ENCODE measurements at regions not wholly inside any gene's neighbourhood (a gene's known extent, or its start where the extent isn't known, plus 50 kb on each side); places are given as distances from the start of the nearest gene placed in this dataset.

DNA sequence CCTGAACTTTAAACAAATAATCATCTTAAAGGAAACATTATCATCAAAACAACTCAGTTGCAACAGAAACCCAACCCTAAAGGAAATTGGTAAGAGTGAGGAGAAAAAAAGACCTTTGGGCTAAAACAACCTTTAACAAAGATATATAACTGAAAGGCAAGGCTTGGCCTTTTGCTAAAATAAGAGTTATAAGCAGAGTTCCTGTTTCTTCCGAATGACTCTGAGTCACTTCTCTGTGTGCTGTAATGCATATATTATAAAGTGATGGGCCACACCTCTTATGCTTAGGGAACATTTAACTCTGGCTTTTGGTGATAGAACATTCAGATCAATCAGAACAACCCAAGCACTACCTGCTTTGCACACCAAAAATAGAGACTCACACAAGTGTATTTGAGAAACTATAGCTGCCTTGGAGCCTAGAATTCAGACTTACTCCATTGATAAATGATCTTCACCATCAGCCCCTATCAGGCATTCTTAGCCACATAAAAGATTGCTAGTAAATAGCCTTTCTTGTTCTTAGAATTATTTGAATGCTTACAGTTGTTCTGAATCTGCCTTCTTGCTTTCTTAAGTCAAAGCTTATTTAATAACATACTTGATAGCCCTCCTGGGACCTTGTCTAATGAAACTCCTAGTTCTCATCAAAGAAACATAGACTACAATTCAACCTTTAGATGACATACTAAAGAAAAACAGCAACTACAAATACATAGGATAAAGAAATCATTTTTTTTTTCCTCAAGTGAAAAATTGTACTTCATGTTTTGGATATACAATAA lies 294.2 kb upstream of the SEMA6D start:
- no peak overlapping the region for H3K4me3 ChIP-seq
- TF ChIP-seq, protein P1, sequence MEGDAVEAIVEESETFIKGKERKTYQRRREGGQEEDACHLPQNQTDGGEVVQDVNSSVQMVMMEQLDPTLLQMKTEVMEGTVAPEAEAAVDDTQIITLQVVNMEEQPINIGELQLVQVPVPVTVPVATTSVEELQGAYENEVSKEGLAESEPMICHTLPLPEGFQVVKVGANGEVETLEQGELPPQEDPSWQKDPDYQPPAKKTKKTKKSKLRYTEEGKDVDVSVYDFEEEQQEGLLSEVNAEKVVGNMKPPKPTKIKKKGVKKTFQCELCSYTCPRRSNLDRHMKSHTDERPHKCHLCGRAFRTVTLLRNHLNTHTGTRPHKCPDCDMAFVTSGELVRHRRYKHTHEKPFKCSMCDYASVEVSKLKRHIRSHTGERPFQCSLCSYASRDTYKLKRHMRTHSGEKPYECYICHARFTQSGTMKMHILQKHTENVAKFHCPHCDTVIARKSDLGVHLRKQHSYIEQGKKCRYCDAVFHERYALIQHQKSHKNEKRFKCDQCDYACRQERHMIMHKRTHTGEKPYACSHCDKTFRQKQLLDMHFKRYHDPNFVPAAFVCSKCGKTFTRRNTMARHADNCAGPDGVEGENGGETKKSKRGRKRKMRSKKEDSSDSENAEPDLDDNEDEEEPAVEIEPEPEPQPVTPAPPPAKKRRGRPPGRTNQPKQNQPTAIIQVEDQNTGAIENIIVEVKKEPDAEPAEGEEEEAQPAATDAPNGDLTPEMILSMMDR (IDR thresholded peaks at IDR 0.05) = no peak
- no peak for DNase-seq
- no peaks in the 10 kb centered on the region for H3K4me1 ChIP-seq
- no peak overlapping the region for H3K27ac ChIP-seq
- no peaks in the 10 kb centered on the region for H3K27me3 ChIP-seq
- H3K36me3 ChIP-seq = no peaks in the 10 kb centered on the region
- H3K9me3 ChIP-seq = no peaks in the 10 kb centered on the region
- H3K9ac ChIP-seq (ENCODE audit: low read depth in 2 of 2, low read length in 2 of 2) = no peak overlapping the region
- intact Hi-C loops (cut with DNase I) = no loop called here

DNA sequence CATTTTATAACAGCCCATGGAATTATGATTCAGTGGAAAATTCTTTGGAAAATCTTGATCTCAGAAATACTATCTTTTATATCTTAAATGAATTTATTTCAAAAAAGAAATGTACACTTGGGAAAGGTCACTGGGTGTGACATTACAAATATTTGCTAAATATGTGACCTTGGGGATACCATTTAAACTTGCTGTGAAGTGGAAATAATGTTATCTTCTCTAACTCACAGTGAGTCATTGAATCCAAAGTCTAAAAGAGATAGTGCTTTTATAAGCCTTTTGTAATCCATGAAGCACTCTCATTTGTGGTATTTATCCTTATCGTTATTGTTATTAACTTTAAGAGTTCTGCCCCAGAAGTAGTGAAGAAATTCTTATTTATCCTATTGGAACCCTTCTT lies 289.8 kb upstream of the SEMA6D start:
- no peaks in the 10 kb centered on the region for H3K9me3 ChIP-seq
- no peaks in the 10 kb centered on the region for H3K27me3 ChIP-seq
- TF ChIP-seq, protein P1 (IDR thresholded peaks at IDR 0.05) = no peak
- no peak overlapping the region for H3K4me3 ChIP-seq
- no peaks in the 10 kb centered on the region for H3K36me3 ChIP-seq
- intact Hi-C loops (cut with DNase I) = no loop called here
- DNase-seq = no peak
- no peaks in the 10 kb centered on the region for H3K4me1 ChIP-seq
- H3K27ac ChIP-seq = no peak overlapping the region
- no peak overlapping the region for H3K9ac ChIP-seq (ENCODE audit: low read depth in 2 of 2, low read length in 2 of 2)

DNA sequence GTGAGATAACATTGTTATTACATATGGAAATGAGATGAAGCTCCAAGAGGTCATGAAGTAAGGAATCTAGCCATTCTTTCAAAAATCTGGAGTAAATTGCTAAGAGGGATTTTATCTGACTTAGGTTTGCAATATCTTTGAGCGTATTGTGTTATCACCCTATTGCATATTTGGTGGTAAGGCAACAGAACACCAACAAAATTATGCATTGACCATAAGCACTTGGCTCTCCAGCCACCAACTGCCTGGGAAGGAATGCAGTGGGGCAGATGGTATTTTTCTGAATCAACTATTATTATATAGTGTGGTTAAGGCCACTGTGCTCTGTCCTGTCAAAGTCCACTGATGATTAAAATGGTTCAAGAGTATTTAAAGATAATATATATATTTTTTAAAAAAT lies 287.9 kb upstream of the SEMA6D start:
- DNase-seq = no peak
- TF ChIP-seq, protein P1 (IDR thresholded peaks at IDR 0.05) = no peak
- intact Hi-C loops (cut with DNase I) = no loop called here

DNA sequence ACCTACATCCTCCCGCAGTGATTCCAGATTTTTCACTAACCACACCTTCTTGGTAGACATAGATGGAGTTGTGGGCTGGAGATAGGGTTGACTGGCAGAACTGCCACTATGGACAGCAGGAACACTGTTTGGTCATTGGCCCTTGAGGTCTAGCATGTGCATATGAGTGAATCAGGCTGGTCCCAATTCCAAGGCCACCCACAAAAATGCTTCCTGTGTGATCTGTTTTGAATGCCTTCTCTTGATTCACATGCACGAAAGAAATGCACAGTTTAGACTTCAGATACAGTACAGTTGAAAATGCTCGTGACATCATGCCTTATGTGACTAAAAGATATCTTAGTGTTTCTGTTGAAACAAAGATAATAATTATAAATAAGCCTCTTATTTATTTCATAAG lies 285.8 kb upstream of the SEMA6D start:
- intact Hi-C loops (cut with DNase I) = no loop called here
- no peak for DNase-seq
- no peak overlapping the region for H3K9ac ChIP-seq (ENCODE audit: low read depth in 2 of 2, low read length in 2 of 2)
- no peaks in the 10 kb centered on the region for H3K27me3 ChIP-seq
- no peaks in the 10 kb centered on the region for H3K9me3 ChIP-seq
- H3K27ac ChIP-seq = no peak overlapping the region
- no peak overlapping the region for H3K4me3 ChIP-seq
- H3K36me3 ChIP-seq = no peaks in the 10 kb centered on the region
- TF ChIP-seq, protein P1 (IDR thresholded peaks at IDR 0.05) = no peak
- H3K4me1 ChIP-seq = no peaks in the 10 kb centered on the region

More for the DNA sequence above, 287.9 kb upstream of the SEMA6D start:
- Histone ChIP-seq H3K4me1 (no peaks in the 10 kb centered on the region), H3K9ac (ENCODE audit: low read depth in 2 of 2, low read length in 2 of 2) (no peak overlapping the region), H3K27ac (no peak overlapping the region), H3K4me3 (no peak overlapping the region), H3K27me3 (no peaks in the 10 kb centered on the region), H3K9me3 (no peaks in the 10 kb centered on the region), H3K36me3 (no peaks in the 10 kb centered on the region)

DNA sequence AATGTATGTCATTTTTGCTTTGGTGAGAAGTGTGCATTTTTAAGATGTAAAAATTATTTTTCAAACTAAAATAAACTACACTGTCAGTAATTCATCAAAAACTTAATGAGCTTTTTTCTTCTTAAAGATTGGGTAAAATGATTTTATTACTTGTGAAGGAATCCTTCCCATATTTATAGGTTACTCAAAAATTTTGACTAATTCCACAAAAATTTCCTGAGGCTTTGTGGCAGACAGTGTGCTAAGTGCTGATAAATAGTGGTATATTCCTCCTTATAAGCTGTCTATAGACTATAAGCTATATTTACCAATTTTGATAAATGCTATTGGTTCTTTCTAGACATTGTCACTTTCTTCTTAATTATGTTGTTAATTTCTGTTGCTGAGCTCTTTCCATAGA lies 284.5 kb upstream of the SEMA6D start:
- no peaks in the 10 kb centered on the region for H3K27me3 ChIP-seq
- H3K36me3 ChIP-seq = no peaks in the 10 kb centered on the region
- intact Hi-C loops (cut with DNase I) = no loop called here
- no peaks in the 10 kb centered on the region for H3K9me3 ChIP-seq
- no peak overlapping the region for H3K4me3 ChIP-seq
- DNase-seq = no peak
- TF ChIP-seq, protein P1 (IDR thresholded peaks at IDR 0.05) = no peak
- no peak overlapping the region for H3K9ac ChIP-seq (ENCODE audit: low read depth in 2 of 2, low read length in 2 of 2)
- H3K4me1 ChIP-seq = no peaks in the 10 kb centered on the region
- no peak overlapping the region for H3K27ac ChIP-seq

Data from colonic mucosa (tissue), 4 donors.